ENCODE measurements at regions not wholly inside any gene's neighbourhood (a gene's known extent, or its start where the extent isn't known, plus 50 kb on each side); places are given as distances from the start of the nearest gene placed in this dataset.
"Not testable (repeated sequence)": the region's sequence is repeated elsewhere in the genome, so short reads cannot be mapped to it uniquely, and the experiment has no call there.

GRCh38 chr1:166302989-166303758, 136.4 kb upstream of the FAM78B start:
- intact Hi-C loops (cut with DNase I): no loop called here
- no peak for DNase-seq

GRCh38 chr1:166304131-166304530, 137.3 kb upstream of the FAM78B start:
- intact Hi-C loops (cut with DNase I): no loop called here
- DNase-seq: no peak

- no peak for DNase-seq
- intact Hi-C loops (cut with DNase I): no loop called here
Observed at GRCh38 chr1:166305371-166305770, 138.6 kb upstream of the FAM78B start.

GRCh38 chr1:166307261-166308188, 140.7 kb upstream of the FAM78B start:
- intact Hi-C loops (cut with DNase I): no loop called here
- DNase-seq: no peak

- intact Hi-C loops (cut with DNase I); DNase-seq: not testable (repeated sequence)
Observed at GRCh38 chr1:166316306-166316705, 149.5 kb upstream of the FAM78B start.

- intact Hi-C loops (cut with DNase I): no loop called here
- DNase-seq: no peak
Observed at GRCh38 chr1:166322470-166322869, 155.7 kb upstream of the FAM78B start.

- intact Hi-C loops (cut with DNase I): no loop called here
Observed at GRCh38 chr1:166327886-166328285, 161.1 kb upstream of the FAM78B start.

GRCh38 chr1:166328956-166329355, 162.2 kb upstream of the FAM78B start:
- DNase-seq: no peak
- intact Hi-C loops (cut with DNase I): no loop called here

More at GRCh38 chr1:166327886-166328285, 161.1 kb upstream of the FAM78B start:
- no peak for DNase-seq

GRCh38 chr1:166330096-166330495, 163.3 kb upstream of the FAM78B start:
- intact Hi-C loops (cut with DNase I): no loop called here

GRCh38 chr1:166338105-166338504, 171.3 kb upstream of the FAM78B start:
- DNase-seq: no peak
- intact Hi-C loops (cut with DNase I): no loop called here

More at GRCh38 chr1:166330096-166330495, 163.3 kb upstream of the FAM78B start:
- no peak for DNase-seq

GRCh38 chr1:166340709-166341108, 173.9 kb upstream of the FAM78B start:
- no peak for DNase-seq
- intact Hi-C loops (cut with DNase I): no loop called here

- intact Hi-C loops (cut with DNase I): no loop called here
- no peak for DNase-seq
Observed at GRCh38 chr1:166343276-166343675, 176.5 kb upstream of the FAM78B start.

- peak in 2 of 42 donors; percentile 9 to 18 for DNase-seq
Observed at GRCh38 chr1:166350490-166350889, 183.7 kb upstream of the FAM78B start.

GRCh38 chr1:166351676-166352075, 184.9 kb upstream of the FAM78B start:
- no peak for DNase-seq
- intact Hi-C loops (cut with DNase I): no loop called here

More at GRCh38 chr1:166350490-166350889, 183.7 kb upstream of the FAM78B start:
- intact Hi-C loops (cut with DNase I): no loop called here

- no peak for DNase-seq
- intact Hi-C loops (cut with DNase I): no loop called here
Observed at GRCh38 chr1:166353213-166353612, 186.4 kb upstream of the FAM78B start.

- intact Hi-C loops (cut with DNase I): no loop called here
- DNase-seq: no peak
Observed at GRCh38 chr1:166354406-166354805, 187.6 kb upstream of the FAM78B start.

GRCh38 chr1:166365081-166365480, 198.3 kb upstream of the FAM78B start:
- DNase-seq: no peak
- intact Hi-C loops (cut with DNase I): no loop called here

GRCh38 chr1:166368030-166368429, 201.2 kb upstream of the FAM78B start:
- DNase-seq: no peak
- intact Hi-C loops (cut with DNase I): no loop called here

- intact Hi-C loops (cut with DNase I): no loop called here
- no peak for DNase-seq
Observed at GRCh38 chr1:166377896-166378295, 211.1 kb upstream of the FAM78B start.

GRCh38 chr1:166378805-166379204, 212.0 kb upstream of the FAM78B start:
- DNase-seq: no peak
- intact Hi-C loops (cut with DNase I): no loop called here

All from head of caudate nucleus (tissue), 42 donors.